Neural cell (in vitro differentiated cells): ENCODE measurements at regions not wholly inside any gene's neighbourhood (a gene's known extent, or its start where the extent isn't known, plus 50 kb on each side); places are given as distances from the start of the nearest gene placed in this dataset.

Experiments
- H2AFZ ChIP-seq: fragments of 200-600, 300-800 bp; sonication (generic), shearing (Covaris generic); 2 replicates; pipeline ENCODE4 v1.6.0; 2014; ENCODE audit warnings: low read depth, mild to moderate bottlenecking, antibody characterized with exemption, low read length, moderate library complexity
- H3F3A ChIP-seq: fragments of 200-600 bp; shearing (Covaris generic); 2 replicates; pipeline ENCODE4 v1.6.1; 2016; ENCODE audit warnings: mild to moderate bottlenecking, moderate library complexity, mixed read lengths, antibody characterized with exemption, low read length; ENCODE audit not compliant: insufficient read depth, poor library complexity, severe bottlenecking
- H3K27ac ChIP-seq: fragments of 200-600, 300-800 bp; sonication (generic), shearing (Covaris generic); 2 replicates; pipeline ENCODE4 v1.5.1; 2014; ENCODE audit warnings: mild to moderate bottlenecking, low read length, moderate library complexity
- H3K27me3 ChIP-seq: fragments of 300-800, 200-600 bp; sonication (generic), shearing (Covaris generic); 2 replicates; pipeline ENCODE4 v1.6.0; 2014; ENCODE audit warnings: mild to moderate bottlenecking, low read depth, low read length, moderate library complexity; ENCODE audit not compliant: insufficient read depth
- H3K36me3 ChIP-seq: fragments of 300-800, 200-600 bp; sonication (generic), shearing (Covaris generic); 2 replicates; pipeline ENCODE4 v1.5.1; 2014; ENCODE audit warnings: mild to moderate bottlenecking, antibody characterized with exemption, low read length, moderate library complexity; ENCODE audit not compliant: insufficient read depth
- H3K4me2 ChIP-seq: fragments of 300-800, 200-600 bp; sonication (generic), shearing (Covaris generic); 2 replicates; pipeline ENCODE4 v1.6.0; 2014; ENCODE audit warnings: mild to moderate bottlenecking, low read length
- H3K4me3 ChIP-seq: fragments of 300-800, 200-600 bp; sonication (generic), shearing (Covaris generic); 2 replicates; pipeline ENCODE4 v1.5.1; 2014; ENCODE audit warnings: mild to moderate bottlenecking, low read length, moderate library complexity
- H3K79me2 ChIP-seq: fragments of 200-600 bp; shearing (Covaris generic); replicated peaks from 2 replicates; pipeline ENCODE4 v1.6.0; 2014; ENCODE audit warnings: mild to moderate bottlenecking, low read length, moderate library complexity; ENCODE audit not compliant: insufficient read depth
- H3K9ac ChIP-seq: fragments of 300-800, 200-600 bp; sonication (generic), shearing (Covaris generic); 2 replicates; pipeline ENCODE4 v1.6.1; 2016; ENCODE audit warnings: mild to moderate bottlenecking, low read length, mixed read lengths
- H3K9me2 ChIP-seq: fragments of 200-600 bp; shearing (Covaris generic); 2 replicates; pipeline ENCODE4 v1.6.1; 2016; ENCODE audit warnings: mild to moderate bottlenecking, low read length, mixed read lengths; ENCODE audit not compliant: insufficient read depth
- H3K9me3 ChIP-seq: fragments of 200-600, 300-800 bp; sonication (generic), shearing (Covaris generic); 2 replicates; pipeline ENCODE4 v1.6.1; 2016; ENCODE audit warnings: mild to moderate bottlenecking, mixed run types, low read length, moderate library complexity, mixed read lengths
- H4K20me1 ChIP-seq: fragments of 200-600 bp; shearing (Covaris generic); 2 replicates; pipeline ENCODE4 v1.6.1; 2016; ENCODE audit warnings: mild to moderate bottlenecking, mixed run types; ENCODE audit not compliant: insufficient read depth
- CTCF ChIP-seq: fragments of 450-650 bp; IDR thresholded peaks from 2 replicates; pipeline ENCODE4 v1.5.1; 2014; ENCODE audit warnings: antibody characterized with exemption, mild to moderate bottlenecking, moderate library complexity; ENCODE audit not compliant: poor library complexity, severe bottlenecking
- EP300 ChIP-seq: fragments of 450-650 bp; conservative IDR thresholded peaks from 2 replicates; pipeline ENCODE4 v1.6.1; 2014; ENCODE audit warnings: antibody characterized with exemption, mild to moderate bottlenecking, moderate library complexity; ENCODE audit not compliant: poor library complexity, severe bottlenecking
- MXI1 ChIP-seq: fragments of 450-650 bp; conservative IDR thresholded peaks from 2 replicates; pipeline ENCODE4 v1.6.1; 2014; ENCODE audit warnings: antibody characterized with exemption, mild to moderate bottlenecking; ENCODE audit not compliant: poor library complexity, severe bottlenecking
- RAD21 ChIP-seq: fragments of 450-650 bp; conservative IDR thresholded peaks from 2 replicates; pipeline ENCODE4 v1.6.1; 2014; ENCODE audit warnings: antibody characterized with exemption, mild to moderate bottlenecking, moderate library complexity
- REST ChIP-seq: IDR thresholded peaks from 2 replicates; pipeline ENCODE4 v1.6.1; 2012; ENCODE audit warnings: borderline replicate concordance
- TAF1 ChIP-seq: IDR thresholded peaks from 2 replicates; pipeline ENCODE4 v1.6.1; 2012; ENCODE audit warnings: low read depth

GRCh38 chr22:27424319-27424718 is 377.2 kb downstream of the MN1 start:
- no peaks in the 10 kb centered on the region for H3K9me3 ChIP-seq
- TF ChIP-seq CTCF: no peak
- no peak for TF ChIP-seq REST
- no peak for TF ChIP-seq TAF1
- no peak for TF ChIP-seq RAD21
- no peak for TF ChIP-seq EP300
- no peak overlapping the region for H3K4me3 ChIP-seq
- no peaks in the 10 kb centered on the region for H3K79me2 ChIP-seq
- no peak overlapping the region for H2AFZ ChIP-seq
- H3K36me3 ChIP-seq: no peaks in the 10 kb centered on the region
- no peak overlapping the region for H3K4me2 ChIP-seq
- H3F3A ChIP-seq: no peaks in the 10 kb centered on the region
- H3K9me2 ChIP-seq: no peaks in the 10 kb centered on the region
- H4K20me1 ChIP-seq: no peaks in the 10 kb centered on the region
- H3K27ac ChIP-seq: no peak overlapping the region
- no peaks in the 10 kb centered on the region for H3K27me3 ChIP-seq
- H3K9ac ChIP-seq: no peak overlapping the region

GRCh38 chr22:27429476-27429875 is 372.1 kb downstream of the MN1 start:
- H3K27me3 ChIP-seq: no peaks in the 10 kb centered on the region
- no peak overlapping the region for H3K4me3 ChIP-seq
- H3K9ac ChIP-seq: no peak overlapping the region
- no peak overlapping the region for H3K27ac ChIP-seq
- H3K9me3 ChIP-seq: no peaks in the 10 kb centered on the region
- no peaks in the 10 kb centered on the region for H3K36me3 ChIP-seq
- H4K20me1 ChIP-seq: no peaks in the 10 kb centered on the region
- no peak overlapping the region for H2AFZ ChIP-seq
- H3K4me2 ChIP-seq: no peak overlapping the region
- no peaks in the 10 kb centered on the region for H3F3A ChIP-seq
- H3K9me2 ChIP-seq: no peaks in the 10 kb centered on the region
- TF ChIP-seq EP300 (no peak), RAD21 (no peak), REST (no peak), MXI1 (no peak), CTCF (no peak)
- no peaks in the 10 kb centered on the region for H3K79me2 ChIP-seq
